ENCODE measurements at regions not wholly inside any gene's neighbourhood (a gene's known extent, or its start where the extent isn't known, plus 50 kb on each side); places are given as distances from the start of the nearest gene placed in this dataset.

- TF ChIP-seq, protein P1, sequence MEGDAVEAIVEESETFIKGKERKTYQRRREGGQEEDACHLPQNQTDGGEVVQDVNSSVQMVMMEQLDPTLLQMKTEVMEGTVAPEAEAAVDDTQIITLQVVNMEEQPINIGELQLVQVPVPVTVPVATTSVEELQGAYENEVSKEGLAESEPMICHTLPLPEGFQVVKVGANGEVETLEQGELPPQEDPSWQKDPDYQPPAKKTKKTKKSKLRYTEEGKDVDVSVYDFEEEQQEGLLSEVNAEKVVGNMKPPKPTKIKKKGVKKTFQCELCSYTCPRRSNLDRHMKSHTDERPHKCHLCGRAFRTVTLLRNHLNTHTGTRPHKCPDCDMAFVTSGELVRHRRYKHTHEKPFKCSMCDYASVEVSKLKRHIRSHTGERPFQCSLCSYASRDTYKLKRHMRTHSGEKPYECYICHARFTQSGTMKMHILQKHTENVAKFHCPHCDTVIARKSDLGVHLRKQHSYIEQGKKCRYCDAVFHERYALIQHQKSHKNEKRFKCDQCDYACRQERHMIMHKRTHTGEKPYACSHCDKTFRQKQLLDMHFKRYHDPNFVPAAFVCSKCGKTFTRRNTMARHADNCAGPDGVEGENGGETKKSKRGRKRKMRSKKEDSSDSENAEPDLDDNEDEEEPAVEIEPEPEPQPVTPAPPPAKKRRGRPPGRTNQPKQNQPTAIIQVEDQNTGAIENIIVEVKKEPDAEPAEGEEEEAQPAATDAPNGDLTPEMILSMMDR (IDR thresholded peaks at IDR 0.05): no peak
- TF ChIP-seq EP300 (IDR thresholded peaks at IDR 0.05) (no peak), POLR2A (IDR thresholded peaks at IDR 0.05) (no peak)
Measured at GRCh38 chr1:219555031-219555692, 57.7 kb downstream of the ZC3H11B start.
